ENCODE measurements at regions not wholly inside any gene's neighbourhood (a gene's known extent, or its start where the extent isn't known, plus 50 kb on each side); places are given as distances from the start of the nearest gene placed in this dataset.

DNA sequence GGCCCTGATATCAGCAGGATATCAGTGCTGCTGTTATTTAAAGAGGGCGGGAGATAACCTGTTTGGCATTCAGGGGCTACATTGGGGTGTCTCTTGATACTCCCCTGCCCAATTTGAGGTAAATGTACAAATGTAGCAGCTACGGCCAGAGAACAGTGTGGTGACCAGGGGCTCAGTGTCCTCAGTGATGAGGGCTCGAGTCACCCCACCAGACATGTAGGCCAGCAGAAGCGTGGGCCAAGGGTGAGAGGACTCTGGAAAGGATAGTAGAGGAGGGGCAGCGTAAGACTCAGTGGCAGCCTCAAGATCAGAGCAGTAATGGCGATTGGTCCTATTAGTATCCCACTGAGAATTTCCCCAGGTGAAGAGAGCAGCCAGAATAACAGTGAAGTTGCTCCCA is 108.4 kb downstream of the XCL2 start:
- no peaks in the 10 kb centered on the region for H4K20me1 ChIP-seq (ENCODE audit: insufficient read depth, low read length)
- Mint-ChIP-seq H3K27ac (no peak overlapping the region), H3K36me3 (no peaks in the 10 kb centered on the region), H3K9me3 (peaks cover 0 to 2% (median 0%) of the 10 kb centered on the region in 7 donors), H3K4me3 (no peak overlapping the region), H3K27me3 (ENCODE audit: low read depth in 3 of 3) (peaks cover 0 to 5% (median 3%) of the 10 kb centered on the region in 3 donors), H3K4me1 (peaks cover 11% of the 10 kb centered on the region)
- intact Hi-C loops (cut with micrococcal nuclease) = loop anchor here (5.0 kb wide), 1 partner anchor 137 kb away; no protein-coding TSS in a partner anchor
- no peaks in the 10 kb centered on the region for H3K27me3 ChIP-seq (ENCODE audit: control insufficient read depth in 2 of 2, insufficient read depth in 2 of 2, low read length in 2 of 2)
- no peaks in the 10 kb centered on the region for H3K9me3 ChIP-seq (replicated peaks in 1 of 2; ENCODE audit: control insufficient read depth in 1 of 2, insufficient read depth in 1 of 2, low read length in 2 of 2)
- 98% methylated on average over 6 of the region's 6 CpGs for WGBS (ENCODE audit: insufficient coverage)
- DNase-seq = no peak
- no peak overlapping the region for H3K9ac ChIP-seq (ENCODE audit: insufficient read depth, low read length, poor library complexity, severe bottlenecking)
- H3K4me1 ChIP-seq (ENCODE audit: control insufficient read depth in 1 of 2, insufficient read depth in 2 of 2, low read length in 2 of 2) = peaks cover 8 to 9% of the 10 kb centered on the region in 2 donors
- H3K79me2 ChIP-seq (ENCODE audit: insufficient read depth, low read length) = no peaks in the 10 kb centered on the region
- TF ChIP-seq, protein P1, sequence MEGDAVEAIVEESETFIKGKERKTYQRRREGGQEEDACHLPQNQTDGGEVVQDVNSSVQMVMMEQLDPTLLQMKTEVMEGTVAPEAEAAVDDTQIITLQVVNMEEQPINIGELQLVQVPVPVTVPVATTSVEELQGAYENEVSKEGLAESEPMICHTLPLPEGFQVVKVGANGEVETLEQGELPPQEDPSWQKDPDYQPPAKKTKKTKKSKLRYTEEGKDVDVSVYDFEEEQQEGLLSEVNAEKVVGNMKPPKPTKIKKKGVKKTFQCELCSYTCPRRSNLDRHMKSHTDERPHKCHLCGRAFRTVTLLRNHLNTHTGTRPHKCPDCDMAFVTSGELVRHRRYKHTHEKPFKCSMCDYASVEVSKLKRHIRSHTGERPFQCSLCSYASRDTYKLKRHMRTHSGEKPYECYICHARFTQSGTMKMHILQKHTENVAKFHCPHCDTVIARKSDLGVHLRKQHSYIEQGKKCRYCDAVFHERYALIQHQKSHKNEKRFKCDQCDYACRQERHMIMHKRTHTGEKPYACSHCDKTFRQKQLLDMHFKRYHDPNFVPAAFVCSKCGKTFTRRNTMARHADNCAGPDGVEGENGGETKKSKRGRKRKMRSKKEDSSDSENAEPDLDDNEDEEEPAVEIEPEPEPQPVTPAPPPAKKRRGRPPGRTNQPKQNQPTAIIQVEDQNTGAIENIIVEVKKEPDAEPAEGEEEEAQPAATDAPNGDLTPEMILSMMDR (IDR thresholded peaks at IDR 0.05) = no peak
- no peak overlapping the region for H2AFZ ChIP-seq (ENCODE audit: insufficient read depth, low read depth, low read length, poor library complexity, severe bottlenecking)
- H3K27ac ChIP-seq (ENCODE audit: low read depth in 1 of 2, low read length in 2 of 2) = no peak overlapping the region
- H3K36me3 ChIP-seq (replicated peaks in 1 of 2; ENCODE audit: control insufficient read depth in 1 of 2, insufficient read depth in 2 of 2, low read length in 2 of 2) = no peaks in the 10 kb centered on the region
- no peak overlapping the region for H3K4me3 ChIP-seq (replicated peaks in 1 of 3; ENCODE audit: low read depth in 2 of 3, low read length in 3 of 3)
- no peak overlapping the region for H3K4me2 ChIP-seq (replicated peaks; ENCODE audit: extremely low read depth, low read length, poor library complexity, severe bottlenecking)

DNA sequence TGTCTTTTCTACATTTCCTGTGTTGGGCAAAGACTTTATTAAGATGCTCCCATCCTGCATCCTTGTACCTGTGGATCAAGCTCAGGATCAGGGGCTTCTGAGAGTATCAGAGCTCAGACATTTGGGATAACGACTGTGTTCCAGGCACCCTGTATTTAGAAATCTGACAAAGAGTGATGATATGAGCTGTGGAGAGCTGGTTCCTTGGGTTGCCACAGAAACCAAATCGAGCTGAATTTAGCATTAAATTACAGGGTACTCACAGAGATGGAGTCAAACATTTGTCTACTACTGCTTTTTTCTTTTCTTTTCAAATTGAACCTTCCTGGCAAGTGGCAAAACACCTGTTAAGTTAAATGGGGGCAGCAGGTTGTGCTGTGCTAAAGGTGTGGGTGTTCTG is 110.6 kb downstream of the XCL2 start:
- Mint-ChIP-seq H3K36me3 (no peaks in the 10 kb centered on the region), H3K27me3 (ENCODE audit: low read depth in 3 of 3) (peaks cover 0 to 5% (median 0%) of the 10 kb centered on the region in 3 donors), H3K4me1 (no peaks in the 10 kb centered on the region), H3K9me3 (peaks cover 0 to 2% (median 0%) of the 10 kb centered on the region in 7 donors), H3K4me3 (no peak overlapping the region), H3K27ac (no peak overlapping the region)
- no peak overlapping the region for H2AFZ ChIP-seq (ENCODE audit: insufficient read depth, low read depth, low read length, poor library complexity, severe bottlenecking)
- no peaks in the 10 kb centered on the region for H3K79me2 ChIP-seq (ENCODE audit: insufficient read depth, low read length)
- no CpG with 5 or more reads among the region's 2 CpGs for WGBS (ENCODE audit: insufficient coverage)
- H3K27ac ChIP-seq (ENCODE audit: low read depth in 1 of 2, low read length in 2 of 2) = no peak overlapping the region
- H3K27me3 ChIP-seq (ENCODE audit: control insufficient read depth in 2 of 2, insufficient read depth in 2 of 2, low read length in 2 of 2) = no peaks in the 10 kb centered on the region
- intact Hi-C loops (cut with micrococcal nuclease) = no loop called here
- no peaks in the 10 kb centered on the region for H4K20me1 ChIP-seq (ENCODE audit: insufficient read depth, low read length)
- H3K9ac ChIP-seq (ENCODE audit: insufficient read depth, low read length, poor library complexity, severe bottlenecking) = no peak overlapping the region
- DNase-seq = no peak
- TF ChIP-seq, protein P1 (IDR thresholded peaks at IDR 0.05) = no peak
- H3K9me3 ChIP-seq (replicated peaks in 1 of 2; ENCODE audit: control insufficient read depth in 1 of 2, insufficient read depth in 1 of 2, low read length in 2 of 2) = no peaks in the 10 kb centered on the region
- no peak overlapping the region for H3K4me2 ChIP-seq (replicated peaks; ENCODE audit: extremely low read depth, low read length, poor library complexity, severe bottlenecking)
- H3K36me3 ChIP-seq (replicated peaks in 1 of 2; ENCODE audit: control insufficient read depth in 1 of 2, insufficient read depth in 2 of 2, low read length in 2 of 2) = no peaks in the 10 kb centered on the region
- H3K4me3 ChIP-seq (replicated peaks in 1 of 3; ENCODE audit: low read depth in 2 of 3, low read length in 3 of 3) = no peak overlapping the region
- no peaks in the 10 kb centered on the region for H3K4me1 ChIP-seq (ENCODE audit: control insufficient read depth in 1 of 2, insufficient read depth in 2 of 2, low read length in 2 of 2)

Measured in CD14-positive monocyte (primary cell).